ENCODE measurements at regions not wholly inside any gene's neighbourhood (a gene's known extent, or its start where the extent isn't known, plus 50 kb on each side); places are given as distances from the start of the nearest gene placed in this dataset.

GRCh38 chr15:29430831-29431230, 161.2 kb upstream of the NSMCE3 start:
- TF ChIP-seq CTCF (IDR thresholded peaks at IDR 0.05) (no peak), POLR2A (IDR thresholded peaks at IDR 0.05; ENCODE audit: low read length) (no peak), ESRRA (IDR thresholded peaks at IDR 0.05; ENCODE audit: borderline replicate concordance, low read length) (no peak), REST (IDR thresholded peaks at IDR 0.05) (no peak), MAZ (IDR thresholded peaks at IDR 0.05; ENCODE audit: borderline replicate concordance, low read depth, low read length) (no peak), CHD4 (IDR thresholded peaks at IDR 0.05; ENCODE audit: borderline replicate concordance) (no peak), E2F6 (IDR thresholded peaks at IDR 0.05; ENCODE audit: borderline replicate concordance, low read depth) (no peak), TP53 (CRISPR knock-in tag; IDR thresholded peaks at IDR 0.05) (no peak), SMC3 (IDR thresholded peaks at IDR 0.05) (no peak), KDM1A (IDR thresholded peaks at IDR 0.05; ENCODE audit: low read depth) (no peak), MYC (IDR thresholded peaks at IDR 0.05; ENCODE audit: borderline replicate concordance, low read length) (no peak), EP300 (IDR thresholded peaks at IDR 0.05) (no peak), MAX (IDR thresholded peaks at IDR 0.05) (no peak), JUN (IDR thresholded peaks at IDR 0.05) (no peak)
